IMR-90 (cell line): ENCODE measurements at regions not wholly inside any gene's neighbourhood (a gene's known extent, or its start where the extent isn't known, plus 50 kb on each side); places are given as distances from the start of the nearest gene placed in this dataset.

Experiments used
- ATAC-seq: fragments of 200-7000 bp; cut with Tn5 transposase; 2 replicates; pipeline ENCODE4 v1.9.1; 2020; ENCODE audit warnings: low read depth, mild to moderate bottlenecking, moderate library complexity
- BruUV-seq: library from RNA; stranded (reverse); fragments of 400-500 nt; replicated peaks from 2 replicates; lab custom pipeline; 2021; lab: Mats Ljungman, UMichigan
- CTCF ChIA-PET: fragments of 300-600 bp; formaldehyde crosslinking; extraction: SDS; loops from one replicate; lab custom pipeline; 2021; ENCODE audit warnings: antibody characterized with exemption; lab: Yijun Ruan, JAX
- POLR2A ChIA-PET: fragments of 300-600 bp; sonication (Branson Sonifier 250); formaldehyde crosslinking; loops from one replicate; lab custom pipeline; 2022; ENCODE audit warnings: antibody characterized with exemption; ENCODE audit not compliant: unreplicated experiment; lab: Charles Lee
- DNase-seq: peaks from one replicate; pipeline ENCODE4 v3.0.0; 2013
- H2AFZ ChIP-seq: replicated peaks from 2 replicates; pipeline ENCODE3; 2013; ENCODE audit warnings: low read length, mild to moderate bottlenecking; ENCODE audit not compliant: poor library complexity
- H2AK5ac ChIP-seq: 2 replicates; pipeline ENCODE4 v1.6.1; 2013; ENCODE audit warnings: low read depth, low read length, inconsistent platforms
- H2AK9ac ChIP-seq: replicated peaks from 2 replicates; pipeline ENCODE3; 2013; ENCODE audit warnings: mild to moderate bottlenecking, low read depth, low read length, moderate library complexity; ENCODE audit not compliant: poor library complexity
- H2BK120ac ChIP-seq: 2 replicates; pipeline ENCODE4 v1.6.1; 2013; ENCODE audit warnings: low read depth, low read length, inconsistent platforms
- H2BK15ac ChIP-seq: 3 replicates; pipeline ENCODE4 v1.6.1; 2013; ENCODE audit warnings: low read depth, low read length, inconsistent platforms
- H2BK20ac ChIP-seq: 2 replicates; pipeline ENCODE4 v1.6.1; 2013; ENCODE audit warnings: low read depth, mild to moderate bottlenecking, inconsistent platforms, low read length, moderate library complexity
- H2BK5ac ChIP-seq: 2 replicates; pipeline ENCODE4 v1.6.1; 2013; ENCODE audit warnings: mild to moderate bottlenecking, low read depth, low read length, inconsistent platforms; ENCODE audit not compliant: poor library complexity, severe bottlenecking
- H3K14ac ChIP-seq: replicated peaks from 2 replicates; pipeline ENCODE4 v1.6.1; 2013; ENCODE audit warnings: low read depth, low read length, inconsistent platforms
- H3K18ac ChIP-seq: 2 replicates; pipeline ENCODE4 v1.6.1; 2013; ENCODE audit warnings: low read depth, low read length, control low read depth
- H3K23ac ChIP-seq: 2 replicates; pipeline ENCODE4 v1.6.1; 2013; ENCODE audit warnings: low read depth, low read length, inconsistent platforms
- H3K27ac ChIP-seq: 2 replicates; pipeline ENCODE4 v1.5.1; 2013; ENCODE audit warnings: mild to moderate bottlenecking, control low read depth, low read length; ENCODE audit not compliant: insufficient read depth
- H3K27me3 ChIP-seq: 2 replicates; pipeline ENCODE4 v1.6.1; 2013; ENCODE audit warnings: low read length; ENCODE audit not compliant: control insufficient read depth, insufficient read depth
- H3K36me3 ChIP-seq: 2 replicates; pipeline ENCODE4 v1.6.1; 2013; ENCODE audit warnings: low read length, mixed read lengths; ENCODE audit not compliant: control insufficient read depth, insufficient read depth
- H3K4ac ChIP-seq: 2 replicates; pipeline ENCODE4 v1.6.1; 2013; ENCODE audit warnings: low read depth, low read length, inconsistent platforms
- H3K4me1 ChIP-seq: 2 replicates; pipeline ENCODE4 v1.6.1; 2013; ENCODE audit warnings: low read length, mixed read lengths; ENCODE audit not compliant: control insufficient read depth, insufficient read depth
- H3K4me2 ChIP-seq: 2 replicates; pipeline ENCODE4 v1.6.1; 2013; ENCODE audit warnings: low read depth, mild to moderate bottlenecking, control low read depth, low read length, moderate library complexity
- H3K4me3 ChIP-seq: 2 replicates; pipeline ENCODE4 v1.5.1; 2013; ENCODE audit warnings: low read depth, mild to moderate bottlenecking, control low read depth, low read length, moderate library complexity; ENCODE audit not compliant: insufficient read depth
- H3K56ac ChIP-seq: 2 replicates; pipeline ENCODE4 v1.6.1; 2013; ENCODE audit warnings: low read length, inconsistent platforms; ENCODE audit not compliant: insufficient read depth; ENCODE audit errors: extremely low read depth
- H3K79me1 ChIP-seq, 2 experiments: 2 replicates each; pipeline ENCODE4 v1.6.1; 2013; ENCODE audit warnings: low read length in 2 of 2, inconsistent platforms in 1 of 2, low read depth in 1 of 2
- H3K9ac ChIP-seq: 2 replicates; pipeline ENCODE4 v1.6.1; 2013; ENCODE audit warnings: low read depth, low read length, control low read depth
- H3K9me1 ChIP-seq: 2 replicates; pipeline ENCODE4 v1.6.1; 2013; ENCODE audit warnings: low read length, inconsistent platforms; ENCODE audit not compliant: insufficient read depth
- H3K9me3 ChIP-seq: 2 replicates; pipeline ENCODE4 v1.6.1; 2013; ENCODE audit warnings: low read length; ENCODE audit not compliant: control insufficient read depth, insufficient read depth
- H4K20me1 ChIP-seq: 2 replicates; pipeline ENCODE4 v1.6.1; 2013; ENCODE audit warnings: low read length, inconsistent platforms; ENCODE audit not compliant: insufficient read depth
- H4K5ac ChIP-seq: 2 replicates; pipeline ENCODE4 v1.6.1; 2013; ENCODE audit warnings: mild to moderate bottlenecking, low read depth, low read length, control low read depth
- H4K8ac ChIP-seq, 2 experiments: 2 replicates each; pipeline ENCODE4 v1.6.1; 2013; ENCODE audit warnings: low read depth in 2 of 2, low read length in 2 of 2, control low read depth in 1 of 2, inconsistent platforms in 1 of 2
- H4K91ac ChIP-seq: 2 replicates; pipeline ENCODE4 v1.6.1; 2013; ENCODE audit warnings: low read depth, low read length, inconsistent platforms; ENCODE audit not compliant: insufficient read depth
- CEBPB ChIP-seq: IDR thresholded peaks from 2 replicates; pipeline ENCODE4 v1.6.1; 2012; ENCODE audit warnings: low read depth, low read length, improper control_type of control experiment
- MAFK ChIP-seq: IDR thresholded peaks from 2 replicates; pipeline ENCODE4 v1.6.1; 2012; ENCODE audit warnings: low read depth, low read length, improper control_type of control experiment
- MXI1 ChIP-seq: IDR thresholded peaks from 2 replicates; pipeline ENCODE4 v1.6.1; 2012; ENCODE audit warnings: low read depth, mild to moderate bottlenecking, low read length, moderate library complexity, borderline replicate concordance
- POLR2A ChIP-seq: IDR thresholded peaks from 2 replicates; pipeline ENCODE4 v1.6.1; 2012; ENCODE audit warnings: mild to moderate bottlenecking, low read depth, low read length
- WGBS, 2 experiments: methylation state at CpG; one replicate each; pipeline versions ENCODE4 v1.1.5 to v1.1.7; 2013; ENCODE audit warnings: missing lambda C conversion rate in 2 of 2; ENCODE audit not compliant: insufficient read length in 1 of 2; ENCODE audit errors: extremely low coverage in 2 of 2; 5-methylcytosine and 5-hydroxymethylcytosine counted together
- dilution Hi-C: fragments of 300-500 bp; cut with HindIII; formaldehyde crosslinking; loops from one replicate; pipeline ENCODE4 v1.14.3; 2018; ENCODE audit warnings: low sequenced_read_pairs; ENCODE audit not compliant: unreplicated experiment
- in situ Hi-C: fragments of 300-500 bp; cut with MboI; formaldehyde crosslinking; loops from 3 replicates; pipeline ENCODE4 v1.14.3; 2019; ENCODE audit warnings: low sequenced_read_pairs, inconsistent platforms, mixed read lengths
- intact Hi-C: fragments of 100-400 bp; cut with micrococcal nuclease; formaldehyde crosslinking; loops from 2 replicates; pipeline ENCODE4 v1.10.0; 2022

DNA sequence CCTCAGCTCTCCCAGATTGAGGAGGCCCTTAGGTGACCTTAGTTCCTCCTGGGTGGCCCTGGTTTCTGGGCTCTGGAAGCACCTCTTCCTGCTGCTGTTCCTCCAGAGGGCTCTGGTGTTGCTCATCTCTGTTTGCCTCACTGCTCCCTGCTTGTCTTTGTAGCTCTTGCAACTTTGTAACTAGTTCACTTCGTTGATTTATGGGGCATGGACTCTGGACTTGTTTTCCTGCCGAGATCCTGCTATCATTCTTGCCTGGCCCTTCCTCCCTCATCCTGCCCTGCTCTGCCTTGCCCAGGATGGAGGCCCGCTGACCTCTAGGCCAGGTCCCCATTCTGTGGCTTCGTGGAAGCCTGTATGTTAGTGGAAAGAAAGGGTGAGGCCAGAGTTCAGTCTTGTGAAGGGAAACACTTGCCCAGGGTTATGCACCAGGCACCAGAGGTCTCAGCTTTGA, 169.3 kb downstream of the MACROH2A1 start:
- H2BK20ac ChIP-seq = peak overlapping the region; percentile 75
- peak overlapping the region; percentile 72; the same call in 1 of the 2 replicates for H3K14ac ChIP-seq
- TF ChIP-seq CEBPB (no peak), MXI1 (no peak), POLR2A (no peak), MAFK (no peak)
- no CpG with 5 or more reads among the region's 4 CpGs for WGBS, 2 experiments
- H4K20me1 ChIP-seq = no peaks in the 10 kb centered on the region
- intact Hi-C loops (no loop called here), dilution Hi-C loops (no loop called here), in situ Hi-C loops (no loop called here)
- H4K91ac ChIP-seq = peak overlapping the region; percentile 43
- H3K9me1 ChIP-seq = no peaks in the 10 kb centered on the region; the same call in 1 of the 2 replicates
- no peak overlapping the region for H3K4me2 ChIP-seq
- no peak overlapping the region for H2AK9ac ChIP-seq
- no peak overlapping the region for H3K27ac ChIP-seq
- H2BK120ac ChIP-seq = peak overlapping the region; percentile 88
- no peaks in the 10 kb centered on the region; the same call in 1 of the 2 replicates for H3K9me3 ChIP-seq
- no peak overlapping the region for H4K5ac ChIP-seq
- ATAC-seq = no peak
- DNase-seq = no peak
- H2AK5ac ChIP-seq = peak overlapping the region; percentile 2; the same call in 1 of the 2 replicates
- peak overlapping the region; percentile 65; the same call in 1 of the 2 replicates for H3K4ac ChIP-seq
- H3K4me1 ChIP-seq = peaks cover 11% of the 10 kb centered on the region
- H3K4me3 ChIP-seq = no peak overlapping the region
- H4K8ac ChIP-seq = no peak overlapping the region
- BruUV-seq = no TSS peak
- no peaks in the 10 kb centered on the region for H3K79me1 ChIP-seq
- no peak overlapping the region for H2AFZ ChIP-seq
- H3K9ac ChIP-seq = no peak overlapping the region
- H3K18ac ChIP-seq = no peak overlapping the region
- no peaks in the 10 kb centered on the region for H3K36me3 ChIP-seq
- peaks cover under 1% of the 10 kb centered on the region; the same call in 1 of the 2 replicates for H3K27me3 ChIP-seq
- POLR2A ChIA-PET = no interaction called here
- H2BK5ac ChIP-seq = no peak overlapping the region
- no peak overlapping the region for H3K23ac ChIP-seq
- CTCF ChIA-PET = no interaction called here
- H3K56ac ChIP-seq = no peak overlapping the region
- H2BK15ac ChIP-seq = peak overlapping the region; percentile 76; the same call in 2 of the 3 replicates
